ENCODE measurements at regions not wholly inside any gene's neighbourhood (a gene's known extent, or its start where the extent isn't known, plus 50 kb on each side); places are given as distances from the start of the nearest gene placed in this dataset.

DNA sequence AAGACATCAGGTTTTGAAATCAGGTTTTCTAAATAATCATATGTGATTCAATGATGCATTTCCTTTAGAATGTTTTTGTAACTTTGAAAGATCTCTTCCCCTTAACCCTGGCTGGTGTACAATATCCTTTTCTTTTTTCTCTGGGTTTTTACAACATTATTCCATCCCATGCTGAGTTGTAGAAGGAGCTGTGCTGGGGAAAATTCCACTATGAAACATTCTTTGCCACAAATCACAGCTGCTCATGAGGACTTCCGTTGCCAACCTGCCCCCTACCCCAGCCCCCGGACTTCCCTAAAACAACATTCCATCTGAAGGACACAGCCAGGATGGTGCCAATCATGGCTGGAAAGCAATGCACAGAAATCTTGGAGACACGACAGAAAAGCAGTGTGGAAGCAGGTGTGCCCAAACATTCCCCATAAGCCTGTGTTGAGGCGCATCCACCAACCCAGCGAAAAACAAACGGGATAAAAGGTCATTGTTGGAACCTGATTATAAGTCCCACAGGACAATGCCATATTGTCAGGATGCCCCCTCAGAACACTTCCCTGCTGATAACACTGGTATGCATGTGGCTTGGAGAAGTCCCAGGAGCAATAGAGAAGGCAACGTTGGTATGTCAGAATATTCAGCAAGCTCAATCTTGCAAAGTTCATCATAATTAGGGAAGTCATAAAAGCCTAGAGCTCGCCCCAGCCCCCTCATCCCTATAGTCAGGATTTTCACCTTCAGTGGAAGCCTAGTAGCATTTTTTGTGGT, 475.0 kb downstream of the HS3ST3B1 start:
- TF ChIP-seq, protein P1, sequence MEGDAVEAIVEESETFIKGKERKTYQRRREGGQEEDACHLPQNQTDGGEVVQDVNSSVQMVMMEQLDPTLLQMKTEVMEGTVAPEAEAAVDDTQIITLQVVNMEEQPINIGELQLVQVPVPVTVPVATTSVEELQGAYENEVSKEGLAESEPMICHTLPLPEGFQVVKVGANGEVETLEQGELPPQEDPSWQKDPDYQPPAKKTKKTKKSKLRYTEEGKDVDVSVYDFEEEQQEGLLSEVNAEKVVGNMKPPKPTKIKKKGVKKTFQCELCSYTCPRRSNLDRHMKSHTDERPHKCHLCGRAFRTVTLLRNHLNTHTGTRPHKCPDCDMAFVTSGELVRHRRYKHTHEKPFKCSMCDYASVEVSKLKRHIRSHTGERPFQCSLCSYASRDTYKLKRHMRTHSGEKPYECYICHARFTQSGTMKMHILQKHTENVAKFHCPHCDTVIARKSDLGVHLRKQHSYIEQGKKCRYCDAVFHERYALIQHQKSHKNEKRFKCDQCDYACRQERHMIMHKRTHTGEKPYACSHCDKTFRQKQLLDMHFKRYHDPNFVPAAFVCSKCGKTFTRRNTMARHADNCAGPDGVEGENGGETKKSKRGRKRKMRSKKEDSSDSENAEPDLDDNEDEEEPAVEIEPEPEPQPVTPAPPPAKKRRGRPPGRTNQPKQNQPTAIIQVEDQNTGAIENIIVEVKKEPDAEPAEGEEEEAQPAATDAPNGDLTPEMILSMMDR (IDR thresholded peaks at IDR 0.05): no peak
- TF ChIP-seq POLR2A (IDR thresholded peaks at IDR 0.05): no peak
